ENCODE measurements at regions not wholly inside any gene's neighbourhood (a gene's known extent, or its start where the extent isn't known, plus 50 kb on each side); places are given as distances from the start of the nearest gene placed in this dataset.

DNA sequence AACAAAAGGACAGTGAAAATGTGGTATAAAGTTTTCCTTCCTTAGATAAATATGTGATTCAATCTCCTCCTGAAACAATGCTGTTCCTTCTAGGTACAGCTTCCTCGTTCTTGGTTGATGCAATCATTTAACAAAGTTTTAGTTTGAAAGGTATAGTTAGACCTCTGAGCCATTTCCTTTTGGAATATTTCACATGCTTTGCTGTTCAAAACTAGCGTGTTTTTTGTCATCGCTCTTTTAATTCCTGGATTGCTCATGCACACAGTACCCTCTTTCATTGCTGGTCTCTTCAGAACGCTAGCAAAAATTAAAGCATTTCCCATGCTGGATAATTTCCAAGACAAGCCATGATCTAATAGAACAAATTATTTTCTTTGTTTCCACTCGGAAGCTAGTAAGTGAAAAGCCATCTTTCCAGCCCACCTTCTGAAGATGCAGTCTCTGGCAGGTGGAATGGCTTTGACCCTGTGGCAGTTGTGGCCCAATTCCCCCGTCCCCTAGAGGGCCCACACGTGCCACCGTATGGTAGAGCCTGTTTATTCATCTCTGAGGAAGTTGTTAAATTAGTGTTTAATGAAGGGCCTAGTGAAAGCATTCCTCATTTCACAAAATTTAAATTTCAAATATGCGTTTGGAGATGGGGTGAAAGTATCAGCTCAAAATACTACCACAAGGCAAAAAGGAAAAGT lies 1040.6 kb upstream of the SLC10A2 start (continued):
- TF ChIP-seq, protein P1, sequence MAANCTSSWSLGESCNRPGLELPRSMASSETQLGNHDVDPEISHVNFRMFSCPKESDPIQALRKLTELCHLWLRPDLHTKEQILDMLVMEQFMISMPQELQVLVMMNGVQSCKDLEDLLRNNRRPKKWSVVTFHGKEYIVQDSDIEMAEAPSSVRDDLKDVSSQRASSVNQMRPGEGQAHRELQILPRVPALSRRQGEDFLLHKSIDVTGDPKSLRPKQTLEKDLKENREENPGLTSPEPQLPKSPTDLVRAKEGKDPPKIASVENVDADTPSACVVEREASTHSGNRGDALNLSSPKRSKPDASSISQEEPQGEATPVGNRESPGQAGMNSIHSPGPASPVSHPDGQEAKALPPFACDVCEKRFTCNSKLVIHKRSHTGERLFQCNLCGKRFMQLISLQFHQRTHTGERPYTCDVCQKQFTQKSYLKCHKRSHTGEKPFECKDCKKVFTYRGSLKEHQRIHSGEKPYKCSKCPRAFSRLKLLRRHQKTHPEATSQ (tag by site-specific recombination; IDR thresholded peaks at IDR 0.05), result no peak
- TF ChIP-seq, protein P2, sequence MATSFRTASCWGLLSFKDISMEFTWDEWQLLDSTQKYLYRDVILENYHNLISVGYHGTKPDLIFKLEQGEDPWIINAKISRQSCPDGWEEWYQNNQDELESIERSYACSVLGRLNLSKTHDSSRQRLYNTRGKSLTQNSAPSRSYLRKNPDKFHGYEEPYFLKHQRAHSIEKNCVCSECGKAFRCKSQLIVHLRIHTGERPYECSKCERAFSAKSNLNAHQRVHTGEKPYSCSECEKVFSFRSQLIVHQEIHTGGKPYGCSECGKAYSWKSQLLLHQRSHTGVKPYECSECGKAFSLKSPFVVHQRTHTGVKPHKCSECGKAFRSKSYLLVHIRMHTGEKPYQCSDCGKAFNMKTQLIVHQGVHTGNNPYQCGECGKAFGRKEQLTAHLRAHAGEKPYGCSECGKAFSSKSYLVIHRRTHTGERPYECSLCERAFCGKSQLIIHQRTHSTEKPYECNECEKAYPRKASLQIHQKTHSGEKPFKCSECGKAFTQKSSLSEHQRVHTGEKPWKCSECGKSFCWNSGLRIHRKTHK (tag by site-specific recombination; IDR thresholded peaks at IDR 0.05), result no peak
- no peak for TF ChIP-seq ZNF266 (tag by site-specific recombination; IDR thresholded peaks at IDR 0.05; ENCODE audit: low read depth)
- TF ChIP-seq, protein P3, sequence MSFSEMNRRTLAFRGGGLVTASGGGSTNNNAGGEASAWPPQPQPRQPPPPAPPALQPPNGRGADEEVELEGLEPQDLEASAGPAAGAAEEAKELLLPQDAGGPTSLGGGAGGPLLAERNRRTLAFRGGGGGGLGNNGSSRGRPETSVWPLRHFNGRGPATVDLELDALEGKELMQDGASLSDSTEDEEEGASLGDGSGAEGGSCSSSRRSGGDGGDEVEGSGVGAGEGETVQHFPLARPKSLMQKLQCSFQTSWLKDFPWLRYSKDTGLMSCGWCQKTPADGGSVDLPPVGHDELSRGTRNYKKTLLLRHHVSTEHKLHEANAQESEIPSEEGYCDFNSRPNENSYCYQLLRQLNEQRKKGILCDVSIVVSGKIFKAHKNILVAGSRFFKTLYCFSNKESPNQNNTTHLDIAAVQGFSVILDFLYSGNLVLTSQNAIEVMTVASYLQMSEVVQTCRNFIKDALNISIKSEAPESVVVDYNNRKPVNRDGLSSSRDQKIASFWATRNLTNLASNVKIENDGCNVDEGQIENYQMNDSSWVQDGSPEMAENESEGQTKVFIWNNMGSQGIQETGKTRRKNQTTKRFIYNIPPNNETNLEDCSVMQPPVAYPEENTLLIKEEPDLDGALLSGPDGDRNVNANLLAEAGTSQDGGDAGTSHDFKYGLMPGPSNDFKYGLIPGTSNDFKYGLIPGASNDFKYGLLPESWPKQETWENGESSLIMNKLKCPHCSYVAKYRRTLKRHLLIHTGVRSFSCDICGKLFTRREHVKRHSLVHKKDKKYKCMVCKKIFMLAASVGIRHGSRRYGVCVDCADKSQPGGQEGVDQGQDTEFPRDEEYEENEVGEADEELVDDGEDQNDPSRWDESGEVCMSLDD (tag by site-specific recombination; IDR thresholded peaks at IDR 0.05), result no peak
- no peak for TF ChIP-seq ZSCAN23 (tag by site-specific recombination; IDR thresholded peaks at IDR 0.05)
- no peak for TF ChIP-seq KLF8 (tag by site-specific recombination; IDR thresholded peaks at IDR 0.05)
- TF ChIP-seq, protein P4, sequence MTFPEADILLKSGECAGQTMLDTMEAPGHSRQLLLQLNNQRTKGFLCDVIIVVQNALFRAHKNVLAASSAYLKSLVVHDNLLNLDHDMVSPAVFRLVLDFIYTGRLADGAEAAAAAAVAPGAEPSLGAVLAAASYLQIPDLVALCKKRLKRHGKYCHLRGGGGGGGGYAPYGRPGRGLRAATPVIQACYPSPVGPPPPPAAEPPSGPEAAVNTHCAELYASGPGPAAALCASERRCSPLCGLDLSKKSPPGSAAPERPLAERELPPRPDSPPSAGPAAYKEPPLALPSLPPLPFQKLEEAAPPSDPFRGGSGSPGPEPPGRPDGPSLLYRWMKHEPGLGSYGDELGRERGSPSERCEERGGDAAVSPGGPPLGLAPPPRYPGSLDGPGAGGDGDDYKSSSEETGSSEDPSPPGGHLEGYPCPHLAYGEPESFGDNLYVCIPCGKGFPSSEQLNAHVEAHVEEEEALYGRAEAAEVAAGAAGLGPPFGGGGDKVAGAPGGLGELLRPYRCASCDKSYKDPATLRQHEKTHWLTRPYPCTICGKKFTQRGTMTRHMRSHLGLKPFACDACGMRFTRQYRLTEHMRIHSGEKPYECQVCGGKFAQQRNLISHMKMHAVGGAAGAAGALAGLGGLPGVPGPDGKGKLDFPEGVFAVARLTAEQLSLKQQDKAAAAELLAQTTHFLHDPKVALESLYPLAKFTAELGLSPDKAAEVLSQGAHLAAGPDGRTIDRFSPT (tag by site-specific recombination; IDR thresholded peaks at IDR 0.05), result no peak

DNA sequence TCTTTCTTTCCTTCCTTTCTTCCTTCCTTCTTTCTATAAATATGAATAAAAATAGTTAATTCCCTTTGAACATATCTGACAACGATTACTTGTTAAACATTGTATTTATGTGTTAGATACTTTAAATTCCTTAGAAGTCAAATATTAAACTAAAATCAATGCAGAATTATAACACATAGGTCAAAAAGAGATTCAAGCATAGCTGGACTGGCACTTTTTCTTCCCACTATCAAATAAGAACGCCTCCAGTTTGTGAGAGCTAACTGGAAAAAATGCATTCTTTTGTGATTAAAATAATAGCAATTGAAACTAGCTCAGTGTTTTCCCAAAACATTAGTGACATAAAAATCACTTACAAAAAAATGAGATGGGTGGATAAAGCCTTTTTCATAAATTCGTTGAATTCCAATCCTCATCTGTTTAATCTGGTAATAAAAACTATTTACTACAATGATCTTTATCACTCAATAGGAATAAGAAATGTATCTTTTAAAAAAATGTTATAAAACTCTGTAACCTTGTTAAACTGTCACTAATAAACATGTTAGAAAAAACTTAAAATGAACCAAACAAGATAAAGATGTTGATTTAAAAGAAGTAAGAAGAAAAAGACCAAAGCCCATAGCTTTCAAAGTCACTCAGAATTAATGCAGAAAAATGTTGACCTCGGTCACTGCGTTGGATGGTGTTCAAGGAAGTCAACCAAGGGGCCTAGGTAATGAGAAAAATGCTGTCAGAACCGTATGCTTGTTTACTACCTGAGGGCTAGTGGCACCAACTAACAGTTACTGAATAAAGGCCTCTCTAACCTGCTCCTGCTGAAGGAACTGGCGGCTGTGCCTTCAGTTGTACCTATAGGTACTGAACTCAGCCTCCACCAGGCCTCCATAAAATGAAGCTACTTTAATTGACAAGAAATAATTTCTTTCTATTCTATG lies 1039.5 kb upstream of the SLC10A2 start:
- H3K4me1 ChIP-seq (ENCODE audit: control insufficient read depth, insufficient read depth, low read length), result no peaks in the 10 kb centered on the region
- CTCF ChIA-PET, result no interaction called here
- no peaks in the 10 kb centered on the region for H3K9me3 ChIP-seq (ENCODE audit: control insufficient read depth, insufficient read depth, low read depth, low read length)
- no peak overlapping the region for H3K4me3 ChIP-seq (ENCODE audit: low read depth, low read length)
- no peak overlapping the region for H3K27ac ChIP-seq (ENCODE audit: extremely low read depth, low read depth, low read length)
- H3K36me3 ChIP-seq (ENCODE audit: control insufficient read depth in 2 of 2, insufficient read depth in 1 of 2, low read length in 2 of 2), result no peaks in the 10 kb centered on the region
- no peak for TF ChIP-seq TCF7L2 (IDR thresholded peaks at IDR 0.05; ENCODE audit: borderline replicate concordance, low read depth, low read length)
- no peak for TF ChIP-seq ZNF211 (tag by site-specific recombination; IDR thresholded peaks at IDR 0.05; ENCODE audit: low read depth)
- no peak for TF ChIP-seq ZNF433 (tag by site-specific recombination; IDR thresholded peaks at IDR 0.05; ENCODE audit: low read depth)
- TF ChIP-seq, protein P5, sequence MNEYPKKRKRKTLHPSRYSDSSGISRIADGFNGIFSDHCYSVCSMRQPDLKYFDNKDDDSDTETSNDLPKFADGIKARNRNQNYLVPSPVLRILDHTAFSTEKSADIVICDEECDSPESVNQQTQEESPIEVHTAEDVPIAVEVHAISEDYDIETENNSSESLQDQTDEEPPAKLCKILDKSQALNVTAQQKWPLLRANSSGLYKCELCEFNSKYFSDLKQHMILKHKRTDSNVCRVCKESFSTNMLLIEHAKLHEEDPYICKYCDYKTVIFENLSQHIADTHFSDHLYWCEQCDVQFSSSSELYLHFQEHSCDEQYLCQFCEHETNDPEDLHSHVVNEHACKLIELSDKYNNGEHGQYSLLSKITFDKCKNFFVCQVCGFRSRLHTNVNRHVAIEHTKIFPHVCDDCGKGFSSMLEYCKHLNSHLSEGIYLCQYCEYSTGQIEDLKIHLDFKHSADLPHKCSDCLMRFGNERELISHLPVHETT (tag by site-specific recombination; IDR thresholded peaks at IDR 0.05), result no peak
- TF ChIP-seq, protein P4 (tag by site-specific recombination; IDR thresholded peaks at IDR 0.05), result no peak
- TF ChIP-seq KLF1 (tag by site-specific recombination; IDR thresholded peaks at IDR 0.05), result no peak
- TF ChIP-seq YY2 (tag by site-specific recombination; IDR thresholded peaks at IDR 0.05), result no peak
- no peak for TF ChIP-seq ZNF701 (tag by site-specific recombination; IDR thresholded peaks at IDR 0.05)
- no peak for TF ChIP-seq ZNF202 (tag by site-specific recombination; IDR thresholded peaks at IDR 0.05; ENCODE audit: borderline replicate concordance)
- no peak for TF ChIP-seq ZNF514 (tag by site-specific recombination; IDR thresholded peaks at IDR 0.05)
- TF ChIP-seq, protein P6, sequence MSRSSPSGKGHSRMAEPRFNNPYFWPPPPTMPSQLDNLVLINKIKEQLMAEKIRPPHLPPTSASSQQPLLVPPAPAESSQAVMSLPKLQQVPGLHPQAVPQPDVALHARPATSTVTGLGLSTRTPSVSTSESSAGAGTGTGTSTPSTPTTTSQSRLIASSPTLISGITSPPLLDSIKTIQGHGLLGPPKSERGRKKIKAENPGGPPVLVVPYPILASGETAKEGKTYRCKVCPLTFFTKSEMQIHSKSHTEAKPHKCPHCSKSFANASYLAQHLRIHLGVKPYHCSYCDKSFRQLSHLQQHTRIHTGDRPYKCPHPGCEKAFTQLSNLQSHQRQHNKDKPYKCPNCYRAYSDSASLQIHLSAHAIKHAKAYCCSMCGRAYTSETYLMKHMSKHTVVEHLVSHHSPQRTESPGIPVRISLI (tag by site-specific recombination; IDR thresholded peaks at IDR 0.05), result no peak
- TF ChIP-seq ZNF169 (tag by site-specific recombination; IDR thresholded peaks at IDR 0.05), result no peak
- POLR2A ChIA-PET, result no interaction called here
